HG03139 (cell line): ENCODE measurements at regions not wholly inside any gene's neighbourhood (a gene's known extent, or its start where the extent isn't known, plus 50 kb on each side); places are given as distances from the start of the nearest gene placed in this dataset.
"Not testable (repeated sequence)": the region's sequence is repeated elsewhere in the genome, so short reads cannot be mapped to it uniquely, and the experiment has no call there.

Experiments
- ATAC-seq: cut with Tn5 transposase; IDR thresholded peaks from one replicate; pipeline ENCODE4 v1.9.1; 2021; ENCODE audit not compliant: unreplicated experiment

GRCh38 chr9:88596376-88596775 is 61.4 kb downstream of the NXNL2 start:
- no peak for ATAC-seq

- ATAC-seq = no peak
Measured at GRCh38 chr9:88604836-88605511, 70.0 kb downstream of the NXNL2 start.

- no peak for ATAC-seq
Measured at GRCh38 chr9:88605512-88606362, 70.8 kb downstream of the NXNL2 start.

GRCh38 chr9:88614359-88614758 is 79.4 kb downstream of the NXNL2 start:
- no peak for ATAC-seq

- no peak for ATAC-seq
Measured at GRCh38 chr9:88623698-88624097, 88.7 kb downstream of the NXNL2 start.

- ATAC-seq = no peak
Measured at GRCh38 chr9:88628114-88628513, 93.1 kb downstream of the NXNL2 start.

GRCh38 chr9:88628811-88629210 is 93.8 kb downstream of the NXNL2 start:
- no peak for ATAC-seq

- not testable (repeated sequence) for ATAC-seq
Measured at GRCh38 chr9:88630574-88630973, 95.6 kb downstream of the NXNL2 start.

GRCh38 chr9:88635151-88635550 is 100.2 kb downstream of the NXNL2 start:
- no peak for ATAC-seq

GRCh38 chr9:88641456-88642240 is 106.7 kb downstream of the NXNL2 start:
- no peak for ATAC-seq

- no peak for ATAC-seq
Measured at GRCh38 chr9:88642336-88642735, 107.4 kb downstream of the NXNL2 start.

GRCh38 chr9:88643931-88644330 is 109.0 kb downstream of the NXNL2 start:
- no peak for ATAC-seq

GRCh38 chr9:88645172-88645878 is 110.3 kb downstream of the NXNL2 start:
- ATAC-seq = no peak

GRCh38 chr9:88645879-88646199 is 110.9 kb downstream of the NXNL2 start:
- no peak for ATAC-seq

GRCh38 chr9:88646539-88647300 is 111.7 kb downstream of the NXNL2 start:
- ATAC-seq = no peak

- no peak for ATAC-seq
Measured at GRCh38 chr9:88651682-88652633, 117.0 kb downstream of the NXNL2 start.

- ATAC-seq = no peak
Measured at GRCh38 chr9:88652876-88653275, 117.9 kb downstream of the NXNL2 start.

- ATAC-seq = no peak
Measured at GRCh38 chr9:88653406-88653805, 118.4 kb downstream of the NXNL2 start.

- ATAC-seq = no peak
Measured at GRCh38 chr9:88653911-88654310, 118.9 kb downstream of the NXNL2 start.
